ENCODE measurements at regions not wholly inside any gene's neighbourhood (a gene's known extent, or its start where the extent isn't known, plus 50 kb on each side); places are given as distances from the start of the nearest gene placed in this dataset.

DNA sequence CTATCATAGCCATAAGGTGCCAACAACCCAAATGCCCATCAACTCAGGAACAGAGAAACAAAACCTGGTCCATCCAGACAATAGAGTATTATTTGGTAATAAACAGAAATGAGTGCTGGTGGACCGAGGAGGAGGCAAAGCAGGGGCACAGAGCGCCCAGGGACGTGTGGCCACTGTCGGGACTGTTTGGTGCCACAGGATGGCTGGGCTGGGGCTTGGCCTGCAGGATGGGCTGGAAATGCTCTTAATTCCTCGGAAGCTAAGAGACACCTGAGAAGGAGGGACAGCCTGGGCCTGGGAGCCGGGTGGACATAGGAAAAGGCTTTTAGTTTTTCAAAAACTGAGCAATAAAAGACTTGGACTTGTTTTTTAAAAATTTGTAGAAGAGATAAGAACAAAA lies 216.4 kb downstream of the DLL1 start:
- no peak overlapping the region for H3K27ac Mint-ChIP-seq
- H3K4me3 Mint-ChIP-seq: no peak overlapping the region
- Histone ChIP-seq H3F3A (replicated peaks; ENCODE audit: low read depth) (no peaks in the 10 kb centered on the region), H4K20me1 (replicated peaks; ENCODE audit: insufficient read depth) (no peaks in the 10 kb centered on the region), H3K79me2 (replicated peaks; ENCODE audit: insufficient read depth) (no peaks in the 10 kb centered on the region), H2AFZ (no peak overlapping the region), H3K4me1 (ENCODE audit: insufficient read depth) (no peaks in the 10 kb centered on the region), H3K27ac (ENCODE audit: low read depth) (no peak overlapping the region), H3K9me2 (ENCODE audit: insufficient read depth) (no peaks in the 10 kb centered on the region), H3K4me3 (no peak overlapping the region), H3K36me3 (ENCODE audit: insufficient read depth) (no peaks in the 10 kb centered on the region), H3K27me3 (ENCODE audit: insufficient read depth) (no peaks in the 10 kb centered on the region), H3K4me2 (no peak overlapping the region)
- peaks cover 29% of the 10 kb centered on the region for H3K9me3 Mint-ChIP-seq
- no peak for TF ChIP-seq EZH2phosphoT487 (IDR thresholded peaks at IDR 0.05; ENCODE audit: unreplicated experiment)
- TF ChIP-seq EZH2 (IDR thresholded peaks at IDR 0.05; ENCODE audit: low read depth, unreplicated experiment): no peak
- no peak for TF ChIP-seq JUNB (IDR thresholded peaks at IDR 0.05; ENCODE audit: unreplicated experiment)
- TF ChIP-seq, protein P1, sequence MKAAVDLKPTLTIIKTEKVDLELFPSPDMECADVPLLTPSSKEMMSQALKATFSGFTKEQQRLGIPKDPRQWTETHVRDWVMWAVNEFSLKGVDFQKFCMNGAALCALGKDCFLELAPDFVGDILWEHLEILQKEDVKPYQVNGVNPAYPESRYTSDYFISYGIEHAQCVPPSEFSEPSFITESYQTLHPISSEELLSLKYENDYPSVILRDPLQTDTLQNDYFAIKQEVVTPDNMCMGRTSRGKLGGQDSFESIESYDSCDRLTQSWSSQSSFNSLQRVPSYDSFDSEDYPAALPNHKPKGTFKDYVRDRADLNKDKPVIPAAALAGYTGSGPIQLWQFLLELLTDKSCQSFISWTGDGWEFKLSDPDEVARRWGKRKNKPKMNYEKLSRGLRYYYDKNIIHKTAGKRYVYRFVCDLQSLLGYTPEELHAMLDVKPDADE (IDR thresholded peaks at IDR 0.05): no peak
- TF ChIP-seq CREB1 (CRISPR knock-in tag; IDR thresholded peaks at IDR 0.05; ENCODE audit: low read depth): no peak
- TF ChIP-seq ZNF462 (CRISPR knock-in tag; IDR thresholded peaks at IDR 0.05): no peak
- TF ChIP-seq NANOG (IDR thresholded peaks at IDR 0.05; ENCODE audit: borderline replicate concordance): no peak
- TF ChIP-seq STAT1 (IDR thresholded peaks at IDR 0.05; ENCODE audit: unreplicated experiment): no peak
- TF ChIP-seq ZNF331 (CRISPR knock-in tag; IDR thresholded peaks at IDR 0.05; ENCODE audit: low read depth): no peak
- TF ChIP-seq REST (IDR thresholded peaks at IDR 0.05; ENCODE audit: unreplicated experiment): no peak
- TF ChIP-seq POLR2AphosphoS5 (IDR thresholded peaks at IDR 0.05; ENCODE audit: low read depth): no peak
- no peak for TF ChIP-seq ZNF114 (CRISPR knock-in tag; IDR thresholded peaks at IDR 0.05)
- TF ChIP-seq, protein P2, sequence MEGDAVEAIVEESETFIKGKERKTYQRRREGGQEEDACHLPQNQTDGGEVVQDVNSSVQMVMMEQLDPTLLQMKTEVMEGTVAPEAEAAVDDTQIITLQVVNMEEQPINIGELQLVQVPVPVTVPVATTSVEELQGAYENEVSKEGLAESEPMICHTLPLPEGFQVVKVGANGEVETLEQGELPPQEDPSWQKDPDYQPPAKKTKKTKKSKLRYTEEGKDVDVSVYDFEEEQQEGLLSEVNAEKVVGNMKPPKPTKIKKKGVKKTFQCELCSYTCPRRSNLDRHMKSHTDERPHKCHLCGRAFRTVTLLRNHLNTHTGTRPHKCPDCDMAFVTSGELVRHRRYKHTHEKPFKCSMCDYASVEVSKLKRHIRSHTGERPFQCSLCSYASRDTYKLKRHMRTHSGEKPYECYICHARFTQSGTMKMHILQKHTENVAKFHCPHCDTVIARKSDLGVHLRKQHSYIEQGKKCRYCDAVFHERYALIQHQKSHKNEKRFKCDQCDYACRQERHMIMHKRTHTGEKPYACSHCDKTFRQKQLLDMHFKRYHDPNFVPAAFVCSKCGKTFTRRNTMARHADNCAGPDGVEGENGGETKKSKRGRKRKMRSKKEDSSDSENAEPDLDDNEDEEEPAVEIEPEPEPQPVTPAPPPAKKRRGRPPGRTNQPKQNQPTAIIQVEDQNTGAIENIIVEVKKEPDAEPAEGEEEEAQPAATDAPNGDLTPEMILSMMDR (conservative IDR thresholded peaks at IDR 0.05; ENCODE audit: low read depth in 2 of 2): no peak
- H3K36me3 Mint-ChIP-seq (ENCODE audit: low read depth): peaks cover 5% of the 10 kb centered on the region
- DNase-seq (ENCODE audit: low spot score) (no peak), ATAC-seq (peak; percentile 25; the same call in 2 of the 3 replicates)
- H3K27me3 Mint-ChIP-seq (ENCODE audit: insufficient read depth, low read depth, poor library complexity): peaks cover 4% of the 10 kb centered on the region
- H3K4me1 Mint-ChIP-seq: no peaks in the 10 kb centered on the region

All from GM23338 (cell line).